Keratinocyte (primary cell): ENCODE measurements at regions not wholly inside any gene's neighbourhood (a gene's known extent, or its start where the extent isn't known, plus 50 kb on each side); places are given as distances from the start of the nearest gene placed in this dataset.

ENCODE experiments used
- DNase-seq: peaks from one replicate; pipeline ENCODE4 v3.0.0-alpha.2; 2011; ENCODE audit warnings: low read depth, missing footprints, low spot score
- FAIRE-seq: peaks from 2 replicates; lab custom pipeline; 2011; peaks lifted over from hg19 to GRCh38; lab: Jason Lieb, UNC
- H2AFZ ChIP-seq: 2 replicates; pipeline ENCODE4 v1.6.0; 2012; ENCODE audit warnings: low read length, control low read depth, inconsistent platforms; ENCODE audit not compliant: control insufficient read depth
- H3K27ac ChIP-seq: 2 replicates; pipeline ENCODE4 v1.5.1; 2011; ENCODE audit warnings: low read length; ENCODE audit not compliant: control insufficient read depth, insufficient read depth
- H3K27me3 ChIP-seq: 3 replicates; pipeline ENCODE4 v1.6.0; 2011; ENCODE audit warnings: low read length; ENCODE audit not compliant: control insufficient read depth, insufficient read depth; ENCODE audit errors: extremely low read depth
- H3K36me3 ChIP-seq, 2 experiments: 2 replicates in 1 of 2; 3 replicates in 1 of 2; pipeline ENCODE4 v1.5.1; 2011; ENCODE audit warnings: low read length in 2 of 2, mild to moderate bottlenecking in 1 of 2; ENCODE audit not compliant: control insufficient read depth in 2 of 2, insufficient read depth in 2 of 2; ENCODE audit errors: extremely low read depth in 1 of 2
- H3K4me1 ChIP-seq: 3 replicates; pipeline ENCODE4 v1.5.1; 2011; ENCODE audit warnings: low read length; ENCODE audit not compliant: control insufficient read depth, insufficient read depth; ENCODE audit errors: extremely low read depth
- H3K4me2 ChIP-seq: 3 replicates; pipeline ENCODE4 v1.6.0; 2011; ENCODE audit warnings: low read depth, low read length; ENCODE audit not compliant: control insufficient read depth, insufficient read depth; ENCODE audit errors: extremely low read depth
- H3K4me3 ChIP-seq, 3 experiments: fragments of 200-600 bp in 1 of 3; sonication (generic) in 1 of 3; 2 replicates in 2 of 3; 3 replicates in 1 of 3; pipeline ENCODE4 v1.5.1; 2011 to 2016; ENCODE audit warnings: low read length in 3 of 3, mild to moderate bottlenecking in 3 of 3, control low read depth in 2 of 3, inconsistent platforms in 1 of 3, low read depth in 1 of 3, mixed read lengths in 1 of 3, mixed run types in 1 of 3, moderate library complexity in 1 of 3; ENCODE audit not compliant: control insufficient read depth in 2 of 3, insufficient read depth in 2 of 3; ENCODE audit errors: extremely low read depth in 1 of 3
- H3K79me2 ChIP-seq: 2 replicates; pipeline ENCODE4 v1.6.0; 2012; ENCODE audit warnings: low read length; ENCODE audit not compliant: control insufficient read depth, insufficient read depth
- H3K9ac ChIP-seq: 3 replicates; pipeline ENCODE4 v1.6.0; 2011; ENCODE audit warnings: low read length; ENCODE audit not compliant: control insufficient read depth, insufficient read depth; ENCODE audit errors: extremely low read depth
- H3K9me1 ChIP-seq: 3 replicates; pipeline ENCODE4 v1.6.0; 2011; ENCODE audit warnings: low read length; ENCODE audit not compliant: control insufficient read depth, insufficient read depth; ENCODE audit errors: extremely low read depth
- H3K9me3 ChIP-seq: 2 replicates; pipeline ENCODE4 v1.5.1; 2012; ENCODE audit warnings: low read depth, low read length; ENCODE audit not compliant: control insufficient read depth
- H4K20me1 ChIP-seq: 3 replicates; pipeline ENCODE4 v1.6.0; 2011; ENCODE audit warnings: low read length; ENCODE audit not compliant: control insufficient read depth, insufficient read depth; ENCODE audit errors: extremely low read depth
- CTCF ChIP-seq, 3 experiments: IDR thresholded peaks in 1 of 3; conservative IDR thresholded peaks in 1 of 3; optimal IDR thresholded peaks in 1 of 3; 2 replicates in 2 of 3; 3 replicates in 1 of 3; pipeline versions ENCODE3 to v1.5.1; 2011; ENCODE audit warnings: low read length in 3 of 3, mild to moderate bottlenecking in 3 of 3, moderate library complexity in 2 of 3, control low read depth in 1 of 3, inconsistent platforms in 1 of 3; ENCODE audit not compliant: insufficient read depth in 2 of 3; ENCODE audit errors: extremely low read depth in 1 of 3
- EZH2 ChIP-seq: IDR thresholded peaks from one replicate; pipeline ENCODE4 v1.6.1; 2012; ENCODE audit warnings: inconsistent platforms, mild to moderate bottlenecking, low read length, moderate library complexity
- dilution Hi-C: fragments of 300-500 bp; cut with MboI; formaldehyde crosslinking; loops from one replicate; pipeline ENCODE4 v1.7.0; 2020; ENCODE audit warnings: low sequenced_read_pairs; ENCODE audit not compliant: extremely low pct_ligation_motif_present

- Histone ChIP-seq H3K27ac (no peak overlapping the region), H4K20me1 (no peaks in the 10 kb centered on the region), H3K4me2 (no peak overlapping the region), H3K9ac (no peak overlapping the region), H3K4me1 (no peaks in the 10 kb centered on the region), H3K9me1 (no peaks in the 10 kb centered on the region), H3K27me3 (no peaks in the 10 kb centered on the region), H3K36me3 (no peaks in the 10 kb centered on the region), H2AFZ (no peak overlapping the region), H3K79me2 (no peaks in the 10 kb centered on the region), H3K4me3 (no peak overlapping the region), H3K9me3 (no peaks in the 10 kb centered on the region)
- TF ChIP-seq EZH2 (no peak), CTCF (optimal IDR thresholded peaks at IDR 0.05 in 1 of 3, IDR thresholded peaks at IDR 0.05 in 1 of 3, conservative IDR thresholded peaks at IDR 0.05 in 1 of 3; ENCODE audit: extremely low read depth in 1 of 3, insufficient read depth in 2 of 3, low read length in 3 of 3) (no peak)
- dilution Hi-C loops = no loop called here
- FAIRE-seq = no peak
- no peak for DNase-seq
These were observed 215.6 kb upstream of the NRSN1 start for GRCh38 chr6:23910420-23910819.

- Histone ChIP-seq H3K36me3 (no peaks in the 10 kb centered on the region), H3K9me1 (no peaks in the 10 kb centered on the region), H3K79me2 (no peaks in the 10 kb centered on the region), H3K4me3 (no peak overlapping the region), H3K27ac (no peak overlapping the region), H3K9ac (no peak overlapping the region), H4K20me1 (no peaks in the 10 kb centered on the region), H3K4me1 (no peaks in the 10 kb centered on the region), H2AFZ (no peak overlapping the region), H3K27me3 (no peaks in the 10 kb centered on the region), H3K4me2 (no peak overlapping the region), H3K9me3 (no peaks in the 10 kb centered on the region)
- no peak for TF ChIP-seq CTCF (optimal IDR thresholded peaks at IDR 0.05 in 1 of 3, IDR thresholded peaks at IDR 0.05 in 1 of 3, conservative IDR thresholded peaks at IDR 0.05 in 1 of 3; ENCODE audit: extremely low read depth in 1 of 3, insufficient read depth in 2 of 3, low read length in 3 of 3)
- TF ChIP-seq EZH2 = no peak
- no peak for DNase-seq
- dilution Hi-C loops = no loop called here
- FAIRE-seq = no peak
These were observed 198.1 kb upstream of the NRSN1 start for GRCh38 chr6:23927935-23928334.
